ENCODE measurements at regions not wholly inside any gene's neighbourhood (a gene's known extent, or its start where the extent isn't known, plus 50 kb on each side); places are given as distances from the start of the nearest gene placed in this dataset.

DNA sequence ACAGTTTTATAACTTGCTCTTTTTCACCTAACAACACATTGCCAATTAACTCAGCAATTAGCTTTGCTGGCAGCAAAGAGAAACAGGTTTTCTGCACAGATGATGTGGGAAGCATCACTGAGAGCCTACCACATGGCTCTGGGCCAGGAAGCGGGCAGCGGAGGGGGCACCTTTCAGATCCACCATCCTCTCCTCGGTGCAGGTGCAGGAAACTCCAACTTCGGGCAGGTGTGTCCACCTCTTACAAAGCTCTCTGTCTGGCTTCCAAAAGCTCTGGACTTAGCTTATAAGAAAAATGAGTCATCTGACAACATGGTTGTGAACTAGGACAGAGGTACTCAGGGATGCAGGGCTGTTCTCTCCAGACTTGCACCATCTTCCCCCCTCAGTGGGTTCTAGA, 77.0 kb downstream of the RPS6KA4 start:
- 0% methylated on average over 4 of the region's 4 CpGs for WGBS (ENCODE audit: insufficient coverage, low coverage, missing lambda C conversion rate)
- ATAC-seq, result no peak
- no peak overlapping the region for H3K27ac ChIP-seq (ENCODE audit: extremely low read depth, low read depth, low read length)

More for the DNA sequence above, 77.0 kb downstream of the RPS6KA4 start:
- no peak for DNase-seq (ENCODE audit: extremely low read depth in 1 of 4, low spot score in 3 of 4)
- TF ChIP-seq, protein P1, sequence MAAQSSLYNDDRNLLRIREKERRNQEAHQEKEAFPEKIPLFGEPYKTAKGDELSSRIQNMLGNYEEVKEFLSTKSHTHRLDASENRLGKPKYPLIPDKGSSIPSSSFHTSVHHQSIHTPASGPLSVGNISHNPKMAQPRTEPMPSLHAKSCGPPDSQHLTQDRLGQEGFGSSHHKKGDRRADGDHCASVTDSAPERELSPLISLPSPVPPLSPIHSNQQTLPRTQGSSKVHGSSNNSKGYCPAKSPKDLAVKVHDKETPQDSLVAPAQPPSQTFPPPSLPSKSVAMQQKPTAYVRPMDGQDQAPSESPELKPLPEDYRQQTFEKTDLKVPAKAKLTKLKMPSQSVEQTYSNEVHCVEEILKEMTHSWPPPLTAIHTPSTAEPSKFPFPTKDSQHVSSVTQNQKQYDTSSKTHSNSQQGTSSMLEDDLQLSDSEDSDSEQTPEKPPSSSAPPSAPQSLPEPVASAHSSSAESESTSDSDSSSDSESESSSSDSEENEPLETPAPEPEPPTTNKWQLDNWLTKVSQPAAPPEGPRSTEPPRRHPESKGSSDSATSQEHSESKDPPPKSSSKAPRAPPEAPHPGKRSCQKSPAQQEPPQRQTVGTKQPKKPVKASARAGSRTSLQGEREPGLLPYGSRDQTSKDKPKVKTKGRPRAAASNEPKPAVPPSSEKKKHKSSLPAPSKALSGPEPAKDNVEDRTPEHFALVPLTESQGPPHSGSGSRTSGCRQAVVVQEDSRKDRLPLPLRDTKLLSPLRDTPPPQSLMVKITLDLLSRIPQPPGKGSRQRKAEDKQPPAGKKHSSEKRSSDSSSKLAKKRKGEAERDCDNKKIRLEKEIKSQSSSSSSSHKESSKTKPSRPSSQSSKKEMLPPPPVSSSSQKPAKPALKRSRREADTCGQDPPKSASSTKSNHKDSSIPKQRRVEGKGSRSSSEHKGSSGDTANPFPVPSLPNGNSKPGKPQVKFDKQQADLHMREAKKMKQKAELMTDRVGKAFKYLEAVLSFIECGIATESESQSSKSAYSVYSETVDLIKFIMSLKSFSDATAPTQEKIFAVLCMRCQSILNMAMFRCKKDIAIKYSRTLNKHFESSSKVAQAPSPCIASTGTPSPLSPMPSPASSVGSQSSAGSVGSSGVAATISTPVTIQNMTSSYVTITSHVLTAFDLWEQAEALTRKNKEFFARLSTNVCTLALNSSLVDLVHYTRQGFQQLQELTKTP (IDR thresholded peaks at IDR 0.05; ENCODE audit: low read depth in 1 of 2, partially characterized antibody in 2 of 2), result no peak
- TF ChIP-seq KLF13 (tag; IDR thresholded peaks at IDR 0.05; ENCODE audit: borderline replicate concordance, low read depth) (no peak), ZNF318 (IDR thresholded peaks at IDR 0.05; ENCODE audit: borderline replicate concordance in 1 of 2, low read depth in 1 of 2) (no peak), POLR2B (IDR thresholded peaks at IDR 0.05; ENCODE audit: low read depth, partially characterized antibody) (no peak), EP400 (IDR thresholded peaks at IDR 0.05) (no peak), DNMT1 (IDR thresholded peaks at IDR 0.05) (no peak)
- ChIA-PET POLR2A (interaction anchor here (0.6 to 1.2 kb wide), 2 partner anchors 13 to 298 kb away, joined by 3 to 4 read pairs; no protein-coding TSS in a partner anchor), CTCF (ENCODE audit: low intra/inter-chr PET ratio) (no interaction called here)
- no peaks in the 10 kb centered on the region for H3K9me3 ChIP-seq (replicated peaks; ENCODE audit: control insufficient read depth, insufficient read depth, low read depth, low read length)
- no TSS peak for BruUV-seq (replicated peaks)
- H2AFZ ChIP-seq (ENCODE audit: low read depth, low read length), result no peak overlapping the region
- intact Hi-C loops (cut with micrococcal nuclease), result no loop called here
- no peaks in the 10 kb centered on the region for H3K79me2 ChIP-seq (ENCODE audit: control insufficient read depth, insufficient read depth, low read length)
- no peaks in the 10 kb centered on the region for H3K9me1 ChIP-seq (ENCODE audit: control insufficient read depth, insufficient read depth, low read length)
- H3K9ac ChIP-seq (ENCODE audit: insufficient read depth in 1 of 2, low read depth in 2 of 2, low read length in 2 of 2), result no peak overlapping the region
- 0 out of 2 replicates have a peak, but pooled peaks cover 4% of the 10 kb centered on the region for H4K20me1 ChIP-seq (replicated peaks; ENCODE audit: control insufficient read depth, insufficient read depth, low read length)
- in situ Hi-C loops (cut with MboI), result no loop called here
- no peak overlapping the region for H3K4me3 ChIP-seq
- H3K4me2 ChIP-seq (ENCODE audit: insufficient read depth, low read length), result no peak overlapping the region
- no peak for FAIRE-seq
- no peaks in the 10 kb centered on the region for H3K4me1 ChIP-seq (replicated peaks in 1 of 2; ENCODE audit: control insufficient read depth in 2 of 2, insufficient read depth in 2 of 2, low read length in 2 of 2)
- H3K27me3 ChIP-seq (ENCODE audit: control insufficient read depth in 2 of 2, insufficient read depth in 2 of 2, low read length in 2 of 2), result peaks cover 42 to 75% of the 10 kb centered on the region in 2 experiments
- H3K36me3 ChIP-seq (ENCODE audit: control insufficient read depth, insufficient read depth, low read length), result no peaks in the 10 kb centered on the region

Measured in K562 (cell line).